IMR-90 (cell line): ENCODE measurements at regions not wholly inside any gene's neighbourhood (a gene's known extent, or its start where the extent isn't known, plus 50 kb on each side); places are given as distances from the start of the nearest gene placed in this dataset.

ENCODE experiments used
- ATAC-seq: fragments of 200-7000 bp; cut with Tn5 transposase; 2 replicates; pipeline ENCODE4 v1.9.1; 2020; ENCODE audit warnings: low read depth, mild to moderate bottlenecking, moderate library complexity
- BruUV-seq: library from RNA; stranded (reverse); fragments of 400-500 nt; replicated peaks from 2 replicates; lab custom pipeline; 2021; lab: Mats Ljungman, UMichigan
- CTCF ChIA-PET: fragments of 300-600 bp; formaldehyde crosslinking; extraction: SDS; loops from one replicate; lab custom pipeline; 2021; ENCODE audit warnings: antibody characterized with exemption; lab: Yijun Ruan, JAX
- POLR2A ChIA-PET: fragments of 300-600 bp; sonication (Branson Sonifier 250); formaldehyde crosslinking; loops from one replicate; lab custom pipeline; 2022; ENCODE audit warnings: antibody characterized with exemption; ENCODE audit not compliant: unreplicated experiment; lab: Charles Lee
- DNase-seq: peaks from one replicate; pipeline ENCODE4 v3.0.0; 2013
- H2AFZ ChIP-seq: replicated peaks from 2 replicates; pipeline ENCODE3; 2013; ENCODE audit warnings: low read length, mild to moderate bottlenecking; ENCODE audit not compliant: poor library complexity
- H2AK5ac ChIP-seq: 2 replicates; pipeline ENCODE4 v1.6.1; 2013; ENCODE audit warnings: low read depth, low read length, inconsistent platforms
- H2AK9ac ChIP-seq: replicated peaks from 2 replicates; pipeline ENCODE3; 2013; ENCODE audit warnings: mild to moderate bottlenecking, low read depth, low read length, moderate library complexity; ENCODE audit not compliant: poor library complexity
- H2BK120ac ChIP-seq: 2 replicates; pipeline ENCODE4 v1.6.1; 2013; ENCODE audit warnings: low read depth, low read length, inconsistent platforms
- H2BK15ac ChIP-seq: 3 replicates; pipeline ENCODE4 v1.6.1; 2013; ENCODE audit warnings: low read depth, low read length, inconsistent platforms
- H2BK20ac ChIP-seq: 2 replicates; pipeline ENCODE4 v1.6.1; 2013; ENCODE audit warnings: low read depth, mild to moderate bottlenecking, inconsistent platforms, low read length, moderate library complexity
- H2BK5ac ChIP-seq: 2 replicates; pipeline ENCODE4 v1.6.1; 2013; ENCODE audit warnings: mild to moderate bottlenecking, low read depth, low read length, inconsistent platforms; ENCODE audit not compliant: poor library complexity, severe bottlenecking
- H3K14ac ChIP-seq: replicated peaks from 2 replicates; pipeline ENCODE4 v1.6.1; 2013; ENCODE audit warnings: low read depth, low read length, inconsistent platforms
- H3K18ac ChIP-seq: 2 replicates; pipeline ENCODE4 v1.6.1; 2013; ENCODE audit warnings: low read depth, low read length, control low read depth
- H3K23ac ChIP-seq: 2 replicates; pipeline ENCODE4 v1.6.1; 2013; ENCODE audit warnings: low read depth, low read length, inconsistent platforms
- H3K27ac ChIP-seq: 2 replicates; pipeline ENCODE4 v1.5.1; 2013; ENCODE audit warnings: mild to moderate bottlenecking, control low read depth, low read length; ENCODE audit not compliant: insufficient read depth
- H3K27me3 ChIP-seq: 2 replicates; pipeline ENCODE4 v1.6.1; 2013; ENCODE audit warnings: low read length; ENCODE audit not compliant: control insufficient read depth, insufficient read depth
- H3K36me3 ChIP-seq: 2 replicates; pipeline ENCODE4 v1.6.1; 2013; ENCODE audit warnings: low read length, mixed read lengths; ENCODE audit not compliant: control insufficient read depth, insufficient read depth
- H3K4ac ChIP-seq: 2 replicates; pipeline ENCODE4 v1.6.1; 2013; ENCODE audit warnings: low read depth, low read length, inconsistent platforms
- H3K4me1 ChIP-seq: 2 replicates; pipeline ENCODE4 v1.6.1; 2013; ENCODE audit warnings: low read length, mixed read lengths; ENCODE audit not compliant: control insufficient read depth, insufficient read depth
- H3K4me2 ChIP-seq: 2 replicates; pipeline ENCODE4 v1.6.1; 2013; ENCODE audit warnings: low read depth, mild to moderate bottlenecking, control low read depth, low read length, moderate library complexity
- H3K4me3 ChIP-seq: 2 replicates; pipeline ENCODE4 v1.5.1; 2013; ENCODE audit warnings: low read depth, mild to moderate bottlenecking, control low read depth, low read length, moderate library complexity; ENCODE audit not compliant: insufficient read depth
- H3K56ac ChIP-seq: 2 replicates; pipeline ENCODE4 v1.6.1; 2013; ENCODE audit warnings: low read length, inconsistent platforms; ENCODE audit not compliant: insufficient read depth; ENCODE audit errors: extremely low read depth
- H3K79me1 ChIP-seq, 2 experiments: 2 replicates each; pipeline ENCODE4 v1.6.1; 2013; ENCODE audit warnings: low read length in 2 of 2, inconsistent platforms in 1 of 2, low read depth in 1 of 2
- H3K9ac ChIP-seq: 2 replicates; pipeline ENCODE4 v1.6.1; 2013; ENCODE audit warnings: low read depth, low read length, control low read depth
- H3K9me1 ChIP-seq: 2 replicates; pipeline ENCODE4 v1.6.1; 2013; ENCODE audit warnings: low read length, inconsistent platforms; ENCODE audit not compliant: insufficient read depth
- H3K9me3 ChIP-seq: 2 replicates; pipeline ENCODE4 v1.6.1; 2013; ENCODE audit warnings: low read length; ENCODE audit not compliant: control insufficient read depth, insufficient read depth
- H4K20me1 ChIP-seq: 2 replicates; pipeline ENCODE4 v1.6.1; 2013; ENCODE audit warnings: low read length, inconsistent platforms; ENCODE audit not compliant: insufficient read depth
- H4K5ac ChIP-seq: 2 replicates; pipeline ENCODE4 v1.6.1; 2013; ENCODE audit warnings: mild to moderate bottlenecking, low read depth, low read length, control low read depth
- H4K8ac ChIP-seq, 2 experiments: 2 replicates each; pipeline ENCODE4 v1.6.1; 2013; ENCODE audit warnings: low read depth in 2 of 2, low read length in 2 of 2, control low read depth in 1 of 2, inconsistent platforms in 1 of 2
- H4K91ac ChIP-seq: 2 replicates; pipeline ENCODE4 v1.6.1; 2013; ENCODE audit warnings: low read depth, low read length, inconsistent platforms; ENCODE audit not compliant: insufficient read depth
- CHD1 ChIP-seq: IDR thresholded peaks from 2 replicates; pipeline ENCODE4 v1.6.1; 2012; ENCODE audit warnings: low read depth, low read length, improper control_type of control experiment
- MAZ ChIP-seq: IDR thresholded peaks from 2 replicates; pipeline ENCODE4 v1.6.1; 2012; ENCODE audit warnings: low read depth, mild to moderate bottlenecking, low read length, improper control_type of control experiment, moderate library complexity, borderline replicate concordance
- POLR2A ChIP-seq: IDR thresholded peaks from 2 replicates; pipeline ENCODE4 v1.6.1; 2012; ENCODE audit warnings: mild to moderate bottlenecking, low read depth, low read length
- RAD21 ChIP-seq: IDR thresholded peaks from 2 replicates; pipeline ENCODE4 v1.6.1; 2012; ENCODE audit warnings: low read length, improper control_type of control experiment
- RCOR1 ChIP-seq: IDR thresholded peaks from 2 replicates; pipeline ENCODE4 v1.6.1; 2012; ENCODE audit warnings: mild to moderate bottlenecking, low read length, improper control_type of control experiment; ENCODE audit not compliant: insufficient replicate concordance
- RFX5 ChIP-seq: IDR thresholded peaks from 2 replicates; pipeline ENCODE4 v1.8.0; 2012; ENCODE audit warnings: low read depth, mild to moderate bottlenecking, low read length, moderate library complexity
- SMC3 ChIP-seq: fragments of 150-350 bp; IDR thresholded peaks from 2 replicates; pipeline ENCODE4 v1.6.1; 2016; ENCODE audit warnings: low read depth, mild to moderate bottlenecking, antibody characterized with exemption, low read length, moderate library complexity
- WGBS, 2 experiments: methylation state at CpG; one replicate each; pipeline versions ENCODE4 v1.1.5 to v1.1.7; 2013; ENCODE audit warnings: missing lambda C conversion rate in 2 of 2; ENCODE audit not compliant: insufficient read length in 1 of 2; ENCODE audit errors: extremely low coverage in 2 of 2; 5-methylcytosine and 5-hydroxymethylcytosine counted together
- dilution Hi-C: fragments of 300-500 bp; cut with HindIII; formaldehyde crosslinking; loops from one replicate; pipeline ENCODE4 v1.14.3; 2018; ENCODE audit warnings: low sequenced_read_pairs; ENCODE audit not compliant: unreplicated experiment
- in situ Hi-C: fragments of 300-500 bp; cut with MboI; formaldehyde crosslinking; loops from 3 replicates; pipeline ENCODE4 v1.14.3; 2019; ENCODE audit warnings: low sequenced_read_pairs, inconsistent platforms, mixed read lengths
- intact Hi-C: fragments of 100-400 bp; cut with micrococcal nuclease; formaldehyde crosslinking; loops from 2 replicates; pipeline ENCODE4 v1.10.0; 2022
- TF ChIP-seq, protein P1 (sequence below): fragments of 150-350 bp; IDR thresholded peaks from 2 replicates; pipeline ENCODE4 v1.6.1; 2017; ENCODE audit warnings: mild to moderate bottlenecking, antibody characterized with exemption, low read length, low read depth

DNA sequence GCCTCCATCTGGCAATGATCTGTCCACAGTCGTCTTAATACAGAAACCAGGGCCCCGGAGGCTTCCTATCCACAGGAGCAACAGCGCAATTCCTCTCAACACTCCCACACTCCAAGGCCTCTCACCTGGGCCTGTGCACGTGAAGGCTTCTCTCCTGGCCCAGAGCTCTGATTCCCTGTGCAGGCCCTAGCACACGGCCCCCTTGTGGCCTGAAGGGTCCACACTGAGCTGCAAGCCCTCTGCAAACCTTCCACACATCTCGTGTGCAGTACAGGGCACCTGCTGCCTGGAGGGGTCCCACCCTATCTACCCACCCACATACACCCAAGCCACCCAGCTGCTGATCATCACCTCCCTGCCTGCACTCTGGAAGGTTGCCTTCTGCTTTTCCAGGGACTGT lies 150.1 kb upstream of the NUDT10 start:
- H3K14ac ChIP-seq = no peak overlapping the region
- no peak overlapping the region for H4K8ac ChIP-seq
- ChIA-PET CTCF (no interaction called here), POLR2A (no interaction called here)
- intact Hi-C loops (no loop called here), dilution Hi-C loops (no loop called here), in situ Hi-C loops (no loop called here)
- H3K4ac ChIP-seq = no peak overlapping the region
- no peak overlapping the region for H3K27ac ChIP-seq
- H4K20me1 ChIP-seq = no peaks in the 10 kb centered on the region
- WGBS, 2 experiments = no CpG with 5 or more reads among the region's 6 CpGs
- H2BK5ac ChIP-seq = no peak overlapping the region
- no peak for TF ChIP-seq CHD1
- no peak for TF ChIP-seq SMC3
- no peak for TF ChIP-seq POLR2A
- TF ChIP-seq, protein P1, sequence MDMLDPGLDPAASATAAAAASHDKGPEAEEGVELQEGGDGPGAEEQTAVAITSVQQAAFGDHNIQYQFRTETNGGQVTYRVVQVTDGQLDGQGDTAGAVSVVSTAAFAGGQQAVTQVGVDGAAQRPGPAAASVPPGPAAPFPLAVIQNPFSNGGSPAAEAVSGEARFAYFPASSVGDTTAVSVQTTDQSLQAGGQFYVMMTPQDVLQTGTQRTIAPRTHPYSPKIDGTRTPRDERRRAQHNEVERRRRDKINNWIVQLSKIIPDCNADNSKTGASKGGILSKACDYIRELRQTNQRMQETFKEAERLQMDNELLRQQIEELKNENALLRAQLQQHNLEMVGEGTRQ = no peak
- TF ChIP-seq RAD21 = no peak
- no peak for TF ChIP-seq RFX5
- no peak for TF ChIP-seq MAZ
- no peak for TF ChIP-seq RCOR1
- no peaks in the 10 kb centered on the region for H3K4me1 ChIP-seq
- H3K56ac ChIP-seq = no peak overlapping the region
- no peak overlapping the region for H2AK9ac ChIP-seq
- no peak overlapping the region for H4K5ac ChIP-seq
- no peak overlapping the region for H2AFZ ChIP-seq
- no peak overlapping the region for H3K4me3 ChIP-seq
- no peak overlapping the region for H2BK120ac ChIP-seq
- no peak overlapping the region for H2AK5ac ChIP-seq
- H3K9me1 ChIP-seq = no peaks in the 10 kb centered on the region
- H3K79me1 ChIP-seq = no peaks in the 10 kb centered on the region
- H3K9ac ChIP-seq = no peak overlapping the region
- no peaks in the 10 kb centered on the region; the same call in 1 of the 2 replicates for H3K9me3 ChIP-seq
- H4K91ac ChIP-seq = no peak overlapping the region
- DNase-seq = no peak
- H3K4me2 ChIP-seq = no peak overlapping the region
- H3K27me3 ChIP-seq = no peaks in the 10 kb centered on the region; the same call in 1 of the 2 replicates
- H3K18ac ChIP-seq = no peak overlapping the region
- no peak overlapping the region for H3K23ac ChIP-seq
- no peaks in the 10 kb centered on the region for H3K36me3 ChIP-seq
- H2BK20ac ChIP-seq = no peak overlapping the region
- H2BK15ac ChIP-seq = no peak overlapping the region
- no TSS peak for BruUV-seq
- no peak for ATAC-seq
